ENCODE measurements at regions not wholly inside any gene's neighbourhood (a gene's known extent, or its start where the extent isn't known, plus 50 kb on each side); places are given as distances from the start of the nearest gene placed in this dataset.

DNA sequence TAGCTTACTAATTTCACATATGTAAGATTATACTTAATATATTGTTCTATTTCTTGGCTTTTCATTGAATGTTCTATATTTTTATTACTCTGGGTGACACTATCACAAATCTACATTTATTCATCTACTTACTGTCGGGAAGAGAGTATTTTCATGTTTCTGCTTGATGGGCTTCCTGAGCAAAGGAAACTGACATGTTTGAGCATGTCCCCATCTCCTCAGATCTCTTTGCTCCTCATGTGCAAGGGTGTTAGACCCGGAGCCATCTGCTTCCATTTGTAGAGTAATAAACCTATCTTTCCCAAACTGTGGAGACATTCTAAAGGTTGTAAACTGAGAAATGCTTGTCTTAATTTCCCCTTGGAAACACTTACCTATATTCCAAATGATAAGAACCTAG lies 103.5 kb downstream of the LSMEM1 start:
- TF ChIP-seq, protein P1, sequence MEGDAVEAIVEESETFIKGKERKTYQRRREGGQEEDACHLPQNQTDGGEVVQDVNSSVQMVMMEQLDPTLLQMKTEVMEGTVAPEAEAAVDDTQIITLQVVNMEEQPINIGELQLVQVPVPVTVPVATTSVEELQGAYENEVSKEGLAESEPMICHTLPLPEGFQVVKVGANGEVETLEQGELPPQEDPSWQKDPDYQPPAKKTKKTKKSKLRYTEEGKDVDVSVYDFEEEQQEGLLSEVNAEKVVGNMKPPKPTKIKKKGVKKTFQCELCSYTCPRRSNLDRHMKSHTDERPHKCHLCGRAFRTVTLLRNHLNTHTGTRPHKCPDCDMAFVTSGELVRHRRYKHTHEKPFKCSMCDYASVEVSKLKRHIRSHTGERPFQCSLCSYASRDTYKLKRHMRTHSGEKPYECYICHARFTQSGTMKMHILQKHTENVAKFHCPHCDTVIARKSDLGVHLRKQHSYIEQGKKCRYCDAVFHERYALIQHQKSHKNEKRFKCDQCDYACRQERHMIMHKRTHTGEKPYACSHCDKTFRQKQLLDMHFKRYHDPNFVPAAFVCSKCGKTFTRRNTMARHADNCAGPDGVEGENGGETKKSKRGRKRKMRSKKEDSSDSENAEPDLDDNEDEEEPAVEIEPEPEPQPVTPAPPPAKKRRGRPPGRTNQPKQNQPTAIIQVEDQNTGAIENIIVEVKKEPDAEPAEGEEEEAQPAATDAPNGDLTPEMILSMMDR (IDR thresholded peaks at IDR 0.05): no peak
- TF ChIP-seq POLR2A (IDR thresholded peaks at IDR 0.05) (no peak), EP300 (IDR thresholded peaks at IDR 0.05) (no peak), POLR2AphosphoS5 (IDR thresholded peaks at IDR 0.05) (no peak)

Data from suprapubic skin (tissue), 4 donors.